NCI-H1105 treated with DMSO at 0.1 percent for 48 hours (cell line): ENCODE measurements at regions not wholly inside any gene's neighbourhood (a gene's known extent, or its start where the extent isn't known, plus 50 kb on each side); places are given as distances from the start of the nearest gene placed in this dataset.
"Not testable (repeated sequence)": the region's sequence is repeated elsewhere in the genome, so short reads cannot be mapped to it uniquely, and the experiment has no call there.

Experiments used
- DNase-seq: peaks from one replicate; lab custom pipeline; 2025; lab: John Stamatoyannopoulos, UW

- DNase-seq, result no peak
Measured at GRCh38 chr2:180604077-180604476, 376.3 kb upstream of the UBE2E3 start.

DNA sequence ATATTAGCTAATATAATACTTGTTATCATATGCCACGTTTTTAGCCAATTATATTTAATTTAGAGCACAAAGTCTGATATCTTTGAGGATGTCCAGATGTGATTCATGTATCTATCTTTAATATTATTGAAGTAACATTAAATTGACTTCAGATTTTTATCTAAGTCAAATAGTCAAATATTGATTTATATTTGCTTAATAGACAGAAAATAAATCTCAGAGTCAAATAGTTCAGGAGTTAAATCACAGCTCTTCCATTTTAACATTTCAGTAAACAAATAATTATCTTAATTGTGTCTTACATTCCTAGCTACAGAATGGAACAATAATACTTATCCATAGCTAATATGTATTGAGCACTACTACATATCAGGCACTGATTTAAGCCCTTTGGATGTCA lies 379.4 kb upstream of the UBE2E3 start:
- DNase-seq, result no peak

GRCh38 chr2:180599804-180600203 lies 380.6 kb upstream of the UBE2E3 start:
- DNase-seq, result no peak

GRCh38 chr2:180597179-180597578 lies 383.2 kb upstream of the UBE2E3 start:
- DNase-seq, result no peak

GRCh38 chr2:180596453-180596852 lies 384.0 kb upstream of the UBE2E3 start:
- DNase-seq, result no peak

DNA sequence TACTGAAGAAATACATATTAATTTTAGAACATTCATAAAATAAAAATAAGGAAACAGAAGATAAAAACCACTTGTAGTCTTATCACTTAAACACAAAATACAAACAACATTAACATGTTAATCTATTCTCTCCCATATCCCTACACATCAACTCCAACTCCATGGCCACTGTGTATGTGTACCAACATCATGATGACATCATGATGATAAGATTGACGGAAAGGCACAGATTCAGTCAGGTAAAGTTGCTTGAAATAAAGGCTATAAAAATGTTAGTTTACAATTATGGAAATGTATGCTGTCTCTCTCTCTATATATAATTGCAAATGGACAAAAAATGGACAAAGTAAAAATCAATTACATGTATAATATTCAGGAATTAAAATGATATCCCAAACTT lies 388.5 kb upstream of the UBE2E3 start:
- DNase-seq, result no peak

- not testable (repeated sequence) for DNase-seq
Measured at GRCh38 chr2:180591093-180591781, 389.2 kb upstream of the UBE2E3 start.

GRCh38 chr2:180583441-180584140 lies 396.8 kb upstream of the UBE2E3 start:
- DNase-seq, result no peak

GRCh38 chr2:180579388-180579787 lies 401.0 kb upstream of the UBE2E3 start:
- no peak for DNase-seq

DNA sequence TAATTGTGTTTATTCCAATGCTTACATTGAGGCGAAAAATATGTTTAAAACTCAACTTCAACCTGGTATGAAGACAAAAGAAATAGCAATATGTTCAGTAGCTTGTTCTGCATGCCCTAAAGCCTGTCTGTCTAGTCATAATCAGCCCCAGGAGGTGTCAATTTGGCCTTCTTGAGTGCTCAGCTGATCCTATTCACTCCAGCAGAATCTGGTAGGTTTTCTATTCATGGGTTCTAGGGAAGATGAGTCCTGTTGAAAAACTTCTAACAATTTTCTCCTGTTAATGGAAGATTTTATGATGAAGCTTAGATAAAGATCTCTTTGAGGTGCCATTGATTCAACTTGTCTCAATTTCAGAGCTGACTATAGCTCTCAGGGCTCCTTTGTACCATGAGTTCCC lies 402.0 kb upstream of the UBE2E3 start:
- no peak for DNase-seq

GRCh38 chr2:180577567-180577966 lies 402.8 kb upstream of the UBE2E3 start:
- no peak for DNase-seq

GRCh38 chr2:180573951-180574350 lies 406.5 kb upstream of the UBE2E3 start:
- no peak for DNase-seq

DNA sequence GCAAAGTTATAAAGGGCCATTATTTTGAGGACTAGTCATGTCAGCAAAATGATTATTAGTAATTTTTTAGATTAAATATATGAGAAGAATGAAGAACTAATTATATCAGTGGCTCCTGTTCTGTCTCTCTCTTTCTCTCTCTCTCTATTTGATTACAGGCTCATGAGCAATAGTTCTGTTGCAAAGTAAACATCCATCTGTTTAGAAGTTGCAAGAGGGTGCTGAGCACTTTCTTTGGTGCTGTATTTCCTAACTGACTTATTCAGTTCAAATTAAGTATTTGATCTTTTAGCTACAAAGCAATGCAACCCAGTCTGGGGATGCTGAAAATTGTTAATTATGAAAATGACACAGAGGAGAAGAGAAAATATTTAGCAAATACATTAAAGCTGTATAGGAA lies 408.1 kb upstream of the UBE2E3 start:
- DNase-seq, result no peak

DNA sequence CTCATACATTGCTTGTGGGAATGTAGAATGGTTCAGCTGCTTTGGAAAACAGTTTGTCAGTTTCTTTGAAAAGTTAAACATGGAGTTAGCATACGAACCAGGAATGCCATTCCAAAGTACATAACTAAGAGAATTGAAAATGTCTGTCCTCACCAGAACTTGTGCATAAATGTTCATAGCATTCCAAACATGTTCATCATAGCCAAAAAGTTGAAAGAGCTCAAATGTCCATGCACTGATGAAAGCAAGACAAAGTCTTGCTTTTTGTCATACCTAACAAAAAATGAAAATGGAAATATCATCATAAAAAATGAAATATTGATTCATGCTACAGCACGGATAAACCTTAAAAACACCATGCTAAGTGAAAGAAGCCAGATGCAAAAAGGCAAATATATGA lies 408.8 kb upstream of the UBE2E3 start:
- DNase-seq, result no peak

DNA sequence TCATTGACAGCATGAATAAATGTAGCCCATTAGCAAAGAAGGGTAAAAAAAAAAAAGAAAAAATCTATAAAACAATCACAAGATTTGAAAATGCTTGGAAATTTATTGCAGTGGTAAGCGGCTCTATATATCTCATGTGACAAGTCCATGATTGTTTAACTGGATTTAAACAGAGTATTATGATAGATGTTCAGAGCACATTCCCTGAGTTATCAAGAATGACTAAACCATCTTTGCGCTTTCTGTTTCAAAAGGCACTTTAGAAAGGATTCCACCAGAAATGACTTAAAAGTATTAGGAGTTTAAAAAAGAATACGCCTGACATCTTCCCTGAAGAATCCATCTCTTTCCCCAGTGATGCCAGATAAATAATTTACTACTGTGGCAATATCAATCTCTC lies 409.5 kb upstream of the UBE2E3 start:
- no peak for DNase-seq

GRCh38 chr2:180564051-180564450 lies 416.4 kb upstream of the UBE2E3 start:
- no peak for DNase-seq

DNA sequence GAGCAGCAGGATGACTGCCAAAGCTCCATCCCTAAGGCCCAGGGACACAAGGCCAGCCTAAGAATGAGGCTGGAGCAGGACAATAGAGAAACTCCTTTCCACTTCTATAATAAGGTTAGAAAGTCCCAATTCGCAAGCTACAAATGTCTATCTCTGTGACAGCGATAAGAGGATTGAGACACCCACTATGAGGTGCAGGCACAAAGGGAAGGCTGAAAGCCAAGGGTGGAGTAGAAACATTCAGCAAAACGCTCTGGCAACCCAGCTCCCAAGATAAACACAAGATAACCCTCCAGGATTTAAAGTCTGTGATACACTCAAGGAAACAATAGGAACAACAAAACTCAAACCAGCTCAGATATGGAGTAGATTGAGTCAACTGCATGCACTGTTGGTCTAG lies 418.0 kb upstream of the UBE2E3 start:
- no peak for DNase-seq

DNA sequence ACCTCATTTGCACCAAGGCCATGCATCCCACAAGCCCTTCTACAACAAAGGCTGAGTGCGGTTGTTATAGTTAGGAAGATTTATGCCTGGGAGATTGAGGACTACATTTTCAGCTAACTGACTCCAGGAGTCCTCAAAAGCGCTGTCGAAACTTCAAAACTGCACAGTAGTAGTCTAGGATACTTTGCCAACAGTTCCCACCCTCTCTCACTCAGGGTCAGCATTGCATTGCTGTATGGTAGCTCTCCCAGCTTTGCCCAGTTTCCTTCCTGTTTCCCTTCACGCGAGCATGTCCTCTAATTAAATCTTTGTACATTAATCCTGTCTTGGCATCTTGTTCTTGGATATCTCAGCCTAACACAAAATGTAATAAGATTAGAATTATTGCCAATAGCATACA lies 420.6 kb upstream of the UBE2E3 start:
- DNase-seq, result no peak

GRCh38 chr2:180559038-180559437 lies 421.4 kb upstream of the UBE2E3 start:
- DNase-seq, result no peak

DNA sequence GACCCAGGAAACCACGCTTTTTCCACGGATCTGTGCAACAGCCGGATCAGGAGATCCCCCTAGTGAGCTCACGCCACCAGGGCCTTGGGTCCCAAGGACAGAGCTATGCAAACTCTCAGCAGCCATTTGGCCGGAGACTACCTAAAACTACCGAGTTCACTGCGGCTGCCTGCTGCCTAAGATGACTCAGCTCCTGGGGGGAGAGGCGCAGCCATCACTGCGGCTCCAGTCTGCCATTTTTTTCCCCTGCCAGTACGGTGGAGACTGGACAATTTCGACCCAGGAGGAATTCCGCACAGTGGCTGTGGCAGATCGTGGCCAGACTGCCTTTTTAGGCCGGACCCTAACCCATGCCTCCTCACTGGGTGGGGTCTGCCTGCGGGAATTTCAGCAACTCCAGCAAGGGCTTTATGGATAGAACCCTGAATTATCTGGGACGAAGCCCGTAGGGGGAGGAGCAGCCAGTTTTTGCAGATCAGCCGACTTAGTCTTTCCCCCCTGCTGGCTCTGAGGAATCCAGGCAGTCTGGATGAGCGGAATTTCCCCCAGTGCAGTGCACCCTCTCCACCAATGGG lies 424.9 kb upstream of the UBE2E3 start:
- DNase-seq, result no peak

DNA sequence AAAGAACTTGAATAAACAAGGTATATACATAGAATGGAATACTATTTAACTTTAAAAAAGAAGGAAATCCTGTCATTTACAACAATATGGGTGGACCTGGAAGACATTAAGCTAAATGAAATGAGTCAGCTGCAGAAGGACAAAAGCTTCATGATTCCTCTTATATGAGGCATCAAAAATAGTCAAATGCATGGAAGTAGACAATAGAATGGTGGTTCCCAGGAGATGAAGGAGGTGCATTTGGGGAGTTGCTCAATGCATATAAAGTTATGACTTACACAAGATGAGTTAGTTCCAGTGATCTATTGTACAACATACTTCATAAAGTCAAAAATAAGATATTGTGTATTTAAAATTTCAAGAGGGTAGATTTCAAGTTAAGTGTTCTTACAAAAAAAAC lies 426.1 kb upstream of the UBE2E3 start:
- no peak for DNase-seq

DNA sequence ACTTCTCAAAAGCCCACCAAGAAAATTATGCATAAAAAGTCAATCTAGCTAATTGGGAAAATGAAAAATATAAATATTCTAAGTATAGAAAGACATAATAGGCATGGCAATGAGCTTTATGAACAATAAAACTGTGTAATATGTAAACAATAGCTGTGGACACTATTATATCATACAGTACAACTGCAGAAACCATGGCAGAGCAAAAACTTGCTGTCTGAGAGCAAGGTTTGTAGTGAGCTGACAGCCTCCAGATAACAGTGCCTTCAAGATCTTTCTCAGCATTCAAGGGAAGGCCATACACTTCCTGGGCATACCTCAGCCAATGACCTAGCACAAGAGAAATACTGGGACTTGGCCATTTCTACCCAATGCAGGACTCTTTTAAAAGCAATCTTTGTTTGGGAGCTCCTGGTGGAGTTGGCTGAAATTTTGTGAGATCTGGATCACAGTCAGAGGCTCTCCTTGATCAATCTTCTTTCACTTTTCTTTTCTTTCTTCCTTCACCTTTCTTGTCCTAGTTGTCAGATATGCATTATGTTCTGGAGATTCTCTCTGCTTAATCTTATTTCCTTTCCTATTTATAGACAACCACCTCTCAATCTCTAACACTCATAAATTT lies 427.2 kb upstream of the UBE2E3 start:
- no peak for DNase-seq

DNA sequence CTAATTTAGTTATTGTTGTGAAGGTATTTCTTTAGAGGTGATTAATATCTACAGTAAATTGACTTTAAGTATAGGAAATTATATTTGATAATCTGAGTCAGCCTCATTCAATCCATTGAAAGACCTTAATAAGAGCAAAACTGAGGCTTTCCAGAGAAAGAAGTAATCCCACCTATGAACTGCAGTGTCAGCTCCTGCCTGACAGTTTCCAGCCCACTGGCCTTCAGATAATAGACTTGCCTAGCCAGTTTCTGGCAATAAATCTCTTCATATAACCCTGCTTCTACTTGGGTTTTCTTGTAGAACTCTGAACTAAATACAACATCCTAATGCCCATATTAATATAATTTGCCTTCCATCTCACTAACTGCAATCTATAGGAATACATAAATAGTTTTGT lies 437.9 kb upstream of the UBE2E3 start:
- DNase-seq, result no peak
